GF-D8 (cell line): ENCODE measurements at regions not wholly inside any gene's neighbourhood (a gene's known extent, or its start where the extent isn't known, plus 50 kb on each side); places are given as distances from the start of the nearest gene placed in this dataset.
"Not testable (repeated sequence)": the region's sequence is repeated elsewhere in the genome, so short reads cannot be mapped to it uniquely, and the experiment has no call there.

ENCODE experiments used
- DNase-seq: peaks from one replicate; lab custom pipeline; 2025; lab: John Stamatoyannopoulos, UW

DNA sequence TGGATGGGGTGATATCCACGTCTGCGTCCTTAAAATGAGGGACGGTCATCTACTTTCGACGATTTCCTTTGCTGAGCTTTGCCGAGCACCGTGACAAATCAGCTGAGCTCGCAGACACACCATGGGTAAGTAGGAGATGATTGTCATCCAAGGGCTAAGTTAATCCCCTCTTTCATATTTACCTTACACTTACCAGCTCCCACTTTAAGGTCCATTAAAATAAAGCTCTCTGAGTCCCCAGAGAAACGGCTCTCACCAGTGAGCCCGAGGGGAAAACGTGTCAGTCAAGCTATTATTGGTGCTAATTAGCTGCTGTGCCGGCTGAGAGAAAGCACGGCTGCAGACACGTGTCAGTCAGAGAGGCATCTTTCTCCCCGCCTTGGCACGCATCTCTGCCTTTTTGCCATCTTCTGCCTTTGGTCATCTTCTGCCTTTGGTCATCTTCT, 72.2 kb downstream of the CRLF2 start:
- DNase-seq: no peak

- no peak for DNase-seq
Observed at GRCh38 chrX:1139185-1139500, 73.3 kb downstream of the CRLF2 start.

GRCh38 chrX:1138476-1139184, 73.8 kb downstream of the CRLF2 start:
- no peak for DNase-seq

DNA sequence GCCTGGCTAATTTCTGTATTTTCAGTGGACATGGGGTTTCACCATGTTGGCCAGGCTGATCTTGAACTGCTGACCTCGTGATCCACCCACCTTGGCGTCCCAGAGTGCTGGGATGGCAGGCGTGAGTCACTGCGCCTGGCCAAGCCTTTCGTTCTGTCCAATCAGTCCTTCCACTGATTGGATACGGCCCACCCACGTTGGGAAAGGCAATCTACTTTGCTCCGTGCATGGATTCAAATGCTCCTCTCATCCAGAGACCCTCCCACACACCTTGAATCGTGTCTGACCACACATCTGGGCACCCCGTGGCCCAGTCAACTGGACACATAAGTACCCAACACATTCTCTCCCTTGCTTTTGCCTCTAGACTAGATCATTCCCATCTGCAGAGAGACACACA, 74.9 kb downstream of the CRLF2 start:
- no peak for DNase-seq

DNA sequence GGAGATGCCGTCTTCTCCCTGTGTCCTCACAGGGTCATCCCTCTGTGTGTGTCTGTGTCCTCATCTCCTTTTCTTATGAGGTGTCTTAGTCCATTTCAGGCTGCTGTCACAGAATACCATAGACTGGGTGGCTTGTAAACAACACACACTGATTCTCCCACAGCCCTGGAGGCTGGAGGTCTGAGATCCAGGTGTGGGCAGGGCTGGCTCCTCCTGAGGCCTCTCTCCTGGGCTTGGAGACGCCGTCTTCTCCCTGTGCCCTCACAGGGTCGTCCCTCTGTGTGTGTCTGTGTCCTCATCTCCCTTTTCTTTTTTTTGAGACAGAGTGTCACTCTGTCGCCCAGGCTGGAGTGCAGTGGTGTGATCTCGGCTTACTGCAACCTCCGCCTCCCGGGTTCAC, 75.9 kb downstream of the CRLF2 start:
- not testable (repeated sequence) for DNase-seq

DNA sequence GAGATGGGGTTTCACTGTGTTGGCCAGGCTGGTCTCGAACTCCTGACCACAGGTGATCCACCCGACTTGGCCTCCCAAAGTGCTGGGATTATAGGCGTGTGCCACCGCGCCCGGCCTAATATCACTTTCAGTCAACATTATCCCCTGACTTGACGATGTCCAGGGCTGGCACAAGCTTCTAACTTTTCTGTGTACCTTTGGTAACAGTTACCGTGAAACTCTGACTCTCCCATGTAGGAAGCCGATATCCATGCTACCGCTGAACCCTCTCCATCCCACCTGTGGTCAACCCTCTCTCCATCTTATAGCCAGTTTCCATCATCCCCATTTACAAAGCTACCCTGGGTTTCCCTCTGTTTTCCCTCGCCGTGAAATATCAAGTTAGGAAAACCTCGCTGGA, 77.5 kb downstream of the CRLF2 start:
- DNase-seq: no peak

DNA sequence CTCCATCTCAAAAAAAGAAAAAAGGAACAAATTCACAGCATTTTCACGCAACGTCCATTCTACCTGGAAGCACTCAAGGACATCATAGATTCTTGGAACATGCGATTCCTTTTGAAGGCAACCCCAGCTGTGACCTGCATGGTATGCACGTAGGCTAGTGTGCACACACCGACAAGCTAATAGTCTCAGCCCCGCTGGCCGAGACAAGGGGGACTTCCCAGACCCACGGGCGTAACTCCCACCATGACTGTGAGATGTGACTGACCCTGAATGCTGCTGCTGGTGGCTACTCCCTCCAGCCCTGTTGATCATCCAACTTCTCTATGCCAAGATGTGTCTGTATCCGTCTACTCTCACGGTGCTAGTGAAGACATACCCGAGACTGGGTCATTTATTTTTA, 78.3 kb downstream of the CRLF2 start:
- DNase-seq: no peak

DNA sequence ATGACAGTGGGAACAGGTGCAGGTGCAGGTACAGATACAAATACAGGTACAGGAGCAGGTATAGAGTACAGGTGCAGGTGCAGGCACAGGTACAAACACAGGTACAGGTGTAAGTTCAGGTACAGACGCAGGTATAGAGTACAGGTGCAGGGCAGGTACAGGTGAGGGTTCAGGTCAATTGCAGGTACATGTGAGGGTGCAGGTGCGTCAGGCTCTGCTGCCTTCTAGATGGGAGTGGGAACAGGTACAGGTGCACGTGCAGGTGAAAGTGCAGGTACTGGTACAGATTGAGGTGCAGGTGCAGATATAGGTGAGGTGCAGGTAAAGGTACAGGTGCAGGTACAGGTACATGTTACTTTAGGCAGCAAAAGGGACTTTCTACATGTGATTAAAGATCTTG, 85.7 kb downstream of the CRLF2 start:
- no peak for DNase-seq

DNA sequence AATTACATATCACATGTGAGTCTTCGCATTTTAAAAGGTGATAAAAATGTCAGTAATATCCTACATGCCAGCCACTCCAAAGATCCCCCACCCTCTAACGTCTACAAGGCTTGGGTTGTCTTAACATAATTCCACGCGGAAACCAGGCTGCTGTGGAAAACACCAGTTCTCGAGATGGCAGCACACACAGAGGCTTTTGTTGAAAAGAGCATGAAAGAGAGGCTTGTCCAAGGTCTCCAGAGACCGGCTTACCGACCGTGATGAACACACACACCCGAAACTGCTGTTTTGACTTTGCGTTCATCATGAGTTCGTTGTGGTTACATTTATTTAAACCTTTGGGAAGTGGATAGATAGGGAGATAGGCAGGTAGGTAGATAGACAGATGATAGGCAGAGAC, 87.9 kb downstream of the CRLF2 start:
- no peak for DNase-seq

DNA sequence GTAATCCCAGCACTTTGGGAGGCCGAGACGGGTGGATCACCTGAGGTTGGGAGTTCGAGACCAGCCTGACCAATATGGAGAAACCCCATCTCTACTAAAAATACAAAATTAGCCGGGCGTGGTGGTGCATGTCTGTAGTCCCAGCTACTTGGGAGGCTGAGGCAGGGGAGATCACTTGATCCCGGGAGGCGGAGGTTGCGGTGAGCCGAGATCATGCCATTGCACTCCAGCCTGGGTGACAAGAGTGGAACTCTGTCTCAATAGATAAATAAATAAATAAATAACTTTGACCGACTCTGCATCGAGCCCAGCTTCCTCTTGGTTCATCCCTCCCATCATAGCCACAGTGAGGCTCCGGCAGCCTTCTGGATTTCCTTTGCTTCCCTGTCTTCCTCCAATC, 89.6 kb downstream of the CRLF2 start:
- not testable (repeated sequence) for DNase-seq

DNA sequence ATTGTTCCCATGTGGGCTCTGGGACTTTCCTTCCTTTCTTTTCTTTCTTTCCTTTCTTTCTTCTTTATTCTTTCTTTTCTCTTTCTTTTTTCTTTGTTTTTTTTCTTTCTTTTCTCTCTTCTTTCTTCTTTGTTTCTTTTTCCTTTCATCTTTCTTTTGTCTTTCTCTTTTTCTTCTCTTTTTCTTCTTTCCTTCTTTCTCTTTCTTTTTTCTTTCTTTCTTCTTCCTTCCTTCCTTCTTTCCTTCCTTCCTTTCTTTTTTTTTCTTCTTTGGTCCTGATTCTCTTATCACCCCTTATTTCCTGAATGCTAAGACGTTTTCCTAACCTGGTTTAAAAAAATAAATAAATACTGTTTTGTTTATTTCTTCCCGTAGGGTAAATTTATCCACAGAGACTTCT, 93.2 kb downstream of the CRLF2 start:
- DNase-seq: no peak

DNA sequence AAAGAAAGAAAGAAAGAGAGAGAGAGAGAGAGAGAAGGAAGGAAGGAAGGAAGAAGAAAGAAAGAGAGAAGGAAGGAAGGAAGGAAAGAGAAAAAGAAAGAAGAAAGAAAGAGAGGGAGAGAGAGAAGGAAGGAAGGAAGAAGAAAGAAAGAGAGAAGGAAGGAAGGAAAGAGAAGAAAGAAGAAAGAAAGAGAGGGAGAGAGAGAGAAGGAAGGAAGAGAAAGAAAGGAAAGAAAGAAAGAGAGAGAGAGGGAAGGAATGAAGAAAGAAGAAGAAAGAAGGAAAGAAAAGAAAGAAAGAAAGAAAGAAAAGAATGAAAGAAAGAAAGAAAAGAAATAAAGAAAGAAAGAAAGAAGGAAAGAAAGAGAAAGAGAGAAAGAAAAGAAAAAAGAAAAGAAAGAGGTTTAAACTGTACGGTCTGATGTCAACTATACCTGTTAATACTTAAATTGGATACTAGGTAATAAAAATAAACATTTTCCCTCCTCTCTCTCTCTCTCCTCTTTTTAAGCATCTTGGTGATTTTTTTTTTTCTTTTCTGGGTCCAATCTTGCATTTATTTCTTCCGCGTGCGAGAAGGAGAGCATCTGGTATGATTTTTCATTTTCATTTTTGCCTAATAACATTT, 93.8 kb downstream of the CRLF2 start:
- no peak for DNase-seq

DNA sequence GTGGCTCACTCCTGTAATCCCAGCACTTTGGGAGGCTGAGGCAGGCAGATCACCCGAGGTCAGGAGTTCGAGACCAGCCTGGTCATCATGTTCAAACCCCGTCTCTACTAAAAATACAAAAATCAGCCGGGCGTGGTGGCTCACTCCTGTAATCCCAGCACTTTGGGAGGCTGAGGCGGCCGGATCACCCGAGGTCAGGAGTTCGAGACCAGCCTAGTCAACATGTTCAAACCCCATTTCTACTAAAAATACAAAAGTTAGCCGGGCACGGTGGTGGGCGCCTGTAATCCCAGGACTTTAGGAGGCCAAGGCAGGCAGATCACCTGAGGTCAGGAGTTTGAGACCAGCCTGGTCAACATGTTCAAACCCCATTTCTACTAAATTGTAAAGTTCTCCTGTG, 97.0 kb downstream of the CRLF2 start:
- not testable (repeated sequence) for DNase-seq

- DNase-seq: no peak
Observed at GRCh38 chrX:1112321-1112720, 100.1 kb downstream of the CRLF2 start.

GRCh38 chrX:1111601-1112300, 100.7 kb downstream of the CRLF2 start:
- no peak for DNase-seq

DNA sequence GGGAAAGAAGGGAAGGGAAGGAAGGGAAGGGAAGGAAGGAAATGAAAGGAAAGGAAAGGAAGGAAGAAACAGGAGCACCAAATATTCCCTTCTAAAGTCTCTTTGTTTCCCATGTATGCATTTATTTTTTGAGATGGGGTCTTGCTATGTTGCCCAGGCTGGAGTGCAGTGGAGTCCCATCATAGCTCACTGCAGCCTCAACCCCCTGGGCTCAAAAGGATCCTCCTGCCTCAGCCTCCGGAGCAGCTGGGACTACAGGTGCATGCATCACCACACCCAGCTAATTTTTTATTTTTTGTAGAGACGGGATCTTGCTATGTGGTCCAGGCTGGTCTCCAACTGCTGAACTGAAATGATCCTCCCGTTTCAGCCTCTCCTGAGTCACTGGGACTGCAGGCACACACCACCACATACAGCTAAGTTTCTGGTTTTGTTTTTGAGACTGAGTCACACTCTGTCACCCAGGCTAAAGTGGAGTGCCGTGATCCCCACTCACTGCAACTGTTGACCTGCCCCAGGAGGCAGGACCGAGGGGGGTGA, 102.8 kb downstream of the CRLF2 start:
- no peak for DNase-seq

DNA sequence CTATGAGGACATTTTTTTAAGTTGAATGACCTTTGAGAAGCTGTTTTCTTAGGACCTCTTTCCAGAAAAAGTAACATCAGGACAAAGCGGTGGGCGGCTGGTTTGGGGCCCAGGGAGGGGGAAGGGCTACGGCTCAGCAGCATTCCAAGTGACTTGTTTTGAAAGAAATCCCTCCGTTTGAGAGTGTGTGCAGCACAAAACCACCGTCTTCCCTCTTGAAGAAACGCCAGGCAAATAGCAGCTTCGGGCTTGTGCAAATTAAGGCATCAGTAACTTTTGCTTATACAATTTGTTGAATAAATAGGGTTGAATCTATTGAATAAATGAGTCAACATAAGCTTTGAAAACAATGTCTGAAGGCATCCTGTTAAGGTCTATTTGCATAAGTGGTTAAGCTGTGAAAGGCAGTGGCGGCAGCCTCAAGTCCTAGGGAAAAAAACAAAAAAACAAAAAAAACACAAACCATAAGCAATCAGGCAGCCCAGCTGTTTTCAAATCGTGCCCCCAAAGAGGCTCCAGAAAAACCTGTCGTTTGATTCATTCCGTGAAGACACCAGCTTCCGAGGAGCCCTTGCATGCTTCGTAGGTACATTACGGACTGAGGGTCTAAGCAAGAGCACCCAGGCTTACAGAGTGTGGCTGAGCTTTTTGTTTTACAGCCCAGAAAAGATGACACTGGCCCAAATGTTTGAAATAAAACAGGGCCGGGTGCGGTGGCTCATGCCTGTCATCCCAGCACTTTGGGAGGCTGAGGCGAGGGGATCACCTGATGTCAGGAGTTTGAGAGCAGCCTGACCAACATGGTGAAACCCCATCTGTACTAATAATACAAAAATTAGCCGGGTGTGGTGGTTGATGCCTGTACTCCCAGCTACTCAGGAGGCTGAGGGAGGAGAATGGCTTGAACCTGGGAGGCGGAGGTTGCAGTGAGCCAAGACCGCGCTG, 103.7 kb downstream of the CRLF2 start:
- no peak for DNase-seq

DNA sequence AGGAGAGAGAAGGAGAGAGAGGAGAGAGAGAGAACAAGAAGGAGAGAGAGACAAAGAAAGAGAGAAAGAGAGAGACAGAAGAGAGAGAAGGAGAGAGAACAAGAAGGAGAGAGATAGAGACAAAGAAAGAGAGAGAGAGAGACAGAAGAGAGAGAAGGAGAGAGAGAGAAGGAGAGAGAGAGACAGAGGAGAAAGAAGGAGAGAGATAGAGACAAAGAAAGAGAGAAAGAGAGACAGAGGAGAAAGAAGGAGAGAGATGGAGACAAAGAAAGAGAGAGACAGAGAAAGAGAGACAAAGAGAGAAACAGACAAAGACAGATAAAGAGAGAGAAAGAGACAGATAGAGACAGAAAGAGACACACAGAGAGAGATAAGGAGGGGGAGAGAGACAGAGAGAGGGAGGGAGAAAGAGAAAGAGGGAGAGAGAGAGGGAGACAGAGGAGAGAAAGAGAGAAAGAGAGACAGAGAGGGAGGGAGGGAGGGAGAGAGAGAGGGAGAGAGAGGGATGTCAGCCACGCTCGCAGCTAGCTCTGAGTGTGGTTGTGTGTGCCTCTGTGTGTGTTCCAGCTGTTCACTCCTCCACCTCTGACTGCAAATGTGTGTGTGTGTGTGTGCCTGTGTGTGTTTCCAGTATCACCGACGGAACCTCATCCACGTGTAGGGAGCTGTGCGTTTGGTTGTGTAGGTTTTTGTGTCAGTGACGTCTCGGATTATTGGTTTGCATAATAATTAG, 105.8 kb downstream of the CRLF2 start:
- DNase-seq: no peak

- no peak for DNase-seq
Observed at GRCh38 chrX:1105671-1106419, 106.6 kb downstream of the CRLF2 start.

DNA sequence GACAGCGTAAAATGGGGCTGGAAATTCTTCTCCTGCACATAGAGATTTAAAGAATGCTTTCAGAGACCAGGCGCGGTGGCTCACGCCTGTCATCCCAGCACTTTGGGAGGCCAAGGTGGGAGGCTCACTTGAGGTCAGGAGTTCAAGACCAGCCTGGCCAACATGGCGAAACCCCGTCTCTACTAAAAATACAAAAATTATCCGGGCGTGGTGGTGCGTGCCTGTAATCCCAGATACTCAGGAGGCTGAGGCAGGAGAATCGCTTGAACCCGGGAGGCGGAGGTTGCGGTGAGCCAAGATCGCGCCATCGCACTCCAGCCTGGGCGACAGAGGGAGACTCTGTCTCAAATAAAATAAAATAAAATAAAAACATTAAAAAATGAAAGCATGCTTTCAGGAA, 107.4 kb downstream of the CRLF2 start:
- not testable (repeated sequence) for DNase-seq

DNA sequence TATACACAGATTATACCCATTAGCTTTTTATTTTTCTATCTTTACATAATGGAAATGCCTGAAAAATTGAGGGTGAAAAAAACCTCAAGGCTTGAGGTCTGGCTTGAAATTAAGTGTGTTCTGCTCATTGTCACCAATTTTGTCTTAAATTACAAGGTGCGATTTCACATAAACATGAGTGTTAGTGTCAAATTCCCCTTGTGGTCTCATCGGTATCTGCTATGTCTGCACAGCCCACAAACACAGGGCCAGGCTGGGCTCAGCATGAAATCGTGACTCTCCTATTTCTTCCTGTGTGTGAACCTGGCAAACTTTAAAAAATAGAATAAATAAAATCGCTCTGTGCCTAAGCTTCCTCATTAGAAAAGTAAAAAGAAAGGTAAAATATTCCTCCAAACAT, 109.1 kb downstream of the CRLF2 start:
- DNase-seq: no peak
